GM19324 (cell line): ENCODE measurements at regions not wholly inside any gene's neighbourhood (a gene's known extent, or its start where the extent isn't known, plus 50 kb on each side); places are given as distances from the start of the nearest gene placed in this dataset.
"Not testable (repeated sequence)": the region's sequence is repeated elsewhere in the genome, so short reads cannot be mapped to it uniquely, and the experiment has no call there.

ENCODE experiments used
- ATAC-seq: cut with Tn5 transposase; IDR thresholded peaks from one replicate; pipeline ENCODE4 v1.9.1; 2021; ENCODE audit warnings: mild to moderate bottlenecking, moderate library complexity; ENCODE audit not compliant: unreplicated experiment, low FRiP score

- ATAC-seq: no peak
Measured at GRCh38 chr22:47504962-47505361, 742.5 kb downstream of the TBC1D22A start.

- ATAC-seq: no peak
Measured at GRCh38 chr22:47498969-47499495, 736.6 kb downstream of the TBC1D22A start.

GRCh38 chr22:47497666-47498065, 735.2 kb downstream of the TBC1D22A start:
- ATAC-seq: no peak

DNA sequence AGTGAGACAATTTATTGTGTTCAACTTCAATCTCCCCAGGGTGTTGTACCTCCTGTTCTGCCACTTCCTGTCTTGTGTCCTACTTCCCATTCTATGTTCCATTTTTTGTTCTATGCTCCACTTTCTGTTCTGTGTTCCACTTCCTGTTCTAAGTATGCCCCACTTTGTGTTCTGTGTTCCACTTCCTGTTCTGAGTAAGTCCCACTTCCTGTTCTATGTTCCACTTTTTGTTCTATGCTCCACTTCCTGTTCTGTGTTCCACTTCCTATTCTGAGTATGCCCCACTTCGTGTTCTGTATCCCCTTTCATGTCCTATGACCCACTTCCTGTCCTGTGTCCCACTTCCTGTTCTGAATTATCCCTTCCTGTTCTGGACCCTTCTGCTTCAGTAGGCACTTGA, 732.7 kb downstream of the TBC1D22A start:
- no peak for ATAC-seq

- ATAC-seq: not testable (repeated sequence)
Measured at GRCh38 chr22:47488131-47488530, 725.7 kb downstream of the TBC1D22A start.

DNA sequence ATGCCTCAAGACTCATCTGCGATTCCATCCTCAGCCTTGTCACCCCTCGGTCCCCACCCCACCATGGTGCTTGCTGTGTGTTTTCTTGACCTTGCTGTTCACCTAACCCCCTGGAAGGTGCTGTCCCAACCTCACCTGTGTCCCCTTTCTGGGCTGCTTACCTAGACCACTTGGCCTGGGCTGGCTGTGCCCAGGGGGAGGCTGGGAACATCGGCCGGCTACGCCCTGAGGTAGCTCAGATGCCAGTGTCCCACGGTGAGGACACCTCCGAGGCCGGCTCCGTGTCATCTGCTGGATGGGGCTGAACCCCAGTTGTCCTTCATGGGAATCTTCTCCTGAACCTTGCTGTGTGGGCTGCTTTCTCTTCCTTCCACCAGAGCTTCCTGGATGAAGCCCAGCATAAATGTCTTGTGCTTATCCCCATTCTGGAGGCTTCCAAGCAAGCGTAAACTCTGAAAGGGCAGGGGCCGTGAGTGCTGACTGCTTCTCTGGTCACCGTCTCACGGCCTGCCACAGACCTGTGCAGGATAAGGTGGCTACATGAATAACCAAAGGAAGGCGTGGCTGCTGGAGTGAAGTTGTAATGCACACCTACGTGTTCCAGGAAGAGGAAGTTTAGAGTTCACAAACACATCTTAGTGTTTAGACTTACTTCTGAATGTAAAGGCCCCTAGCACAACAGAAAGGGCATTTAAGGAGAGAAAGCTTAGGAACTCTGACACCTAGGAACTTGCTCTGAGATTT, 724.3 kb downstream of the TBC1D22A start:
- ATAC-seq: no peak

DNA sequence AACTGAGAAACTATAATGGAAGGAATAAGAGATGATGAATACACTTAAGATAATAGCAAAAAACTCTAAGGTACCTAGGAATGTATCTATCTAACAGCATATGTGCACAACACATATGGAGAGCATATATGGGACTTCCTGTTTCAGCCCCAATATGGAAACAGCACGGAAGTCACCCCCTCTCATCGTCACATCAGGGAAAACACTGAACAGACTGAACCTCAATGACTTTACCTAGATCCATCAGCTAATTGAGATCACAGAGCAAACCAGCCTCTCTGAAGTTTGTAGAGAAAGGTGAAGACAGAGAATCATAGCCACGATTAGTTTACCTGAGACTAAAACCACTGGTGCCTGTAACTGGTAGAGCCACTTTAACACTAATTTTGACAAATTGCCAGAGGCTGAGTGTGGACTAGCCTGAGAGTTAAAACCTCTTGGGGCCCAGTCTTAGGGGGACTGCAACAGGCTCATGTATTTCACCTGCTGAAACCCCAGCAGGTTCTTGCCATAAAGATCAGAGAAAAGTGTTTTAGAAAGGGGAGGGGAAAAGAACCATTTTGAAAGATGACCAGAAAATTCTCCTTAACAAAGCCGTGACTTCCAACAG, 722.6 kb downstream of the TBC1D22A start:
- ATAC-seq: no peak

DNA sequence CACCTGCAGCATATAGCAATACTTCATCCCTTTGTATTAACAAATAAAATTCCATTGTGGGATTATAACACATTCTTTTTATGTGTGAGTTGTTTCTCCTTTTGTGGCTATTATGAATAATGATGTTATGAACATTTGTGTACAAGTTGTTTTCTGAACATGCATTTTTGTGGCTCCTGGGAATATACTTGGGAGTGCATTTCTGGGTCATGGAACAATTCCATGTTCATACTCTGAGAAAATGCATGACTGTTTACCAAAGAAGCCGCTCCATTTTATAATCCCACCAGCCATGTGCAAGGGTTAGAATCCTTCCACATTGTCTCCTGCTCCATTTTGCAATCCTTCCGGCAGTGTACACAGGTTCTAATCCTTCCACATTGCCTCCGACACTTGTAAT, 713.8 kb downstream of the TBC1D22A start:
- no peak for ATAC-seq

DNA sequence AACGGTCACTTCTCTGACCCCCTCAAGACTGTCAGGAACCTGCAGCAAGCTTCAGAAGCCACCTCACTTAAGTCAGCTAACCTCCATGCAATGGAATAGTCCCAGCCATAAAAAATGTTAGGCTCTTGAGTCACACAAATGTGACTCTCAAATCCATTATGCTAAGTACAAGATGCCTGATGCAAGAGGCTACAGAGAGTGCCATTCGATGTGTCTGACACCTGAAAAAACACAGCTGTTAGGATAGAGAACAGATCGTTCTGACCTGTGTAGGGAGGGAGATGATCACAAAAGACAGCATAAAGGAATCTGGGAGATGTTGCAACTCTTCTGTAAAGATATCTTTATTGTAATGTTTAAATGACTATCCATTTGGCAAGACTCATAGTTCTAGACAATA, 712.4 kb downstream of the TBC1D22A start:
- no peak for ATAC-seq

- ATAC-seq: no peak
Measured at GRCh38 chr22:47474464-47474863, 712.0 kb downstream of the TBC1D22A start.

DNA sequence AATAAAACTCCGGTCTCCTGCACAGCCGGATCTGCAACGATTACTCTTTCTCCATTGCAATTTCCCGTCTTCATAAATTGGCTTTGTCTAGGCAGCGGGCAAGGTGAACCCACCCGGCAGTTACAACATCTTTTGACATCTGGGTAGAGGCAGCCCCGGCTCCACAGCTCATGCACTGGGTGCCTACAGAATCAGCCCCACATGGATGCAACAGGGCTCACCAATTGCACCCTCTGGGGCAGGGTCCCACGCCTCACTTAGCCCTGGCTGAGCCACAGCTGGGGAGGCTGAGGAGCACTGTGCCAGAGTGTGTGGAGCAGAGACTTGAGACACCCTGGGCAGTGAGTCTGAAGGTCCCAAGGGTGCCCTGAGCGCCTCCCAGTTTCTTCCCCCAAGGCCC, 710.2 kb downstream of the TBC1D22A start:
- ATAC-seq: no peak

DNA sequence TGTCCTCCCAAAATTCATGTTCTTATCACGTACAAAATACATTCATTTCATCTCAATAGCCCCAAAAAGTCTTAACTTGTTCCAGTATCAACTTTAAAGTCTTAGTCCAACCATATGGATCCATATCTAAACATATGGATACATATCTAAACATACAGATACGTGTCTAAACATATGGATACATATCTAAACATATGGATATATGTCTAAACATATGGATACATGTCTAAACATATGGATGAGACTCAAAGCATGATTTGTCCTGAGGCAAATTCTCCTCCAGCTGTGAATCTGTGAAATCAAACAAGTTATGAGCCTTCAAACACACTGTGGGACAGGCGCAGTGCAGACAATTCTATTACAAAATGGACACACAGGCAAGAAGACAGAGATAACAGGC, 709.0 kb downstream of the TBC1D22A start:
- no peak for ATAC-seq

- ATAC-seq: no peak
Measured at GRCh38 chr22:47465809-47466208, 703.4 kb downstream of the TBC1D22A start.

DNA sequence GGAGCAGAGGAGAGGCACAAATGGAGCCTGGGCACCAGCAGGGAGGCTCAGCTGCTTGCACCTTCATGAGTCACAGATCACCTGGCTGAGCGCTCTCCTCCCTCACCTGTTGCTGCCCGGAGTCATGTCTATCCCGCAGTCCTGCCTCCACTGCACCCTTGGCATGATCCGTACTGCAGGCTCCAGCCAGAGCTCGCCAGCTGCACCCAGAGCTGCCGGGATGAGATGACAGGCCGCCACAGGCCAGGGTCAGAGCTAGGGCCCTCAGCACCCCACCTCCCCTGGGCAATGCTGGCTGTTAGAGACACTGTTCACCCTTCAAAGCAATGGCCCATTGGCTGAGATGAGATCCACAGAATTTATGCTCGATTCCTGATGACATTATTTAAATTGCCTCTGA, 702.8 kb downstream of the TBC1D22A start:
- no peak for ATAC-seq

- ATAC-seq: no peak
Measured at GRCh38 chr22:47463220-47463619, 700.8 kb downstream of the TBC1D22A start.

DNA sequence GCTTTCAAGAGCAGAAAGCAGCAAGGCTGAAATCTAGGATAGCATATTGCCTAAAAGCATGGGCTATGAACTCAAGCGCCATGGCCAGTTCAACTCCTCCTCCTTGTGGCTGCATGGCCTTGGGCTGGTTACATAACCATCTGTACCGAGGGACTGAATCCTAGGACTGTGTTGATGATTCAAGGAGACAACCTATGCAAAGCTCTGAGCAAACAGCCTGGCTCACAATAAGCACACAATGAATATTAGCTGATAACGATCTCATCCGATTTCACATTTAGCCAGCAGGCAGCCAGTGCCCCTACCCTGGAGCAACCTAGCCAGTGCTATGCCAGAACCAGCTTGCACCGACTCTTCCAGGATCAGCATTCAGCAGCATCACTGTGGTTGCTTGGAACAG, 698.4 kb downstream of the TBC1D22A start:
- ATAC-seq: no peak

- ATAC-seq: no peak
Measured at GRCh38 chr22:47460176-47460575, 697.7 kb downstream of the TBC1D22A start.

DNA sequence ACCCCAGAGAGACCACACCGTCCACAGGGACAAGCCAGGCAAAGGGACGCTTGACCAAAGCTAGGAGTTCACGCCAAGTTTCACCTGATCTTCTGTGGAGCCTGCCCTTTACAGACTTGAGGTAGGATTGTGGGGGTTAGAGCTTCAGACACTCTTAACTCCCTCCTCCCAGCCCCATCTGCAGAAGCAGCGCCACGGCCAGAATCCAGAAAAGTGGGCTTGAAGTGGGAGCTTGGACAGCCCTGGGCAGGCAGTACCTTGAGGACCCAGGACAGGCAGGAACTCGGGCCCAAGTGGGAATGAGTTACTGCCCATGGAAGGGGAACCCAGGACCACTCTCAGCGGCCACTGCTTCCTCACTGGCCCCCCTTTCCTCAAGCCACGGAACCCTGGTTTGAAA, 695.9 kb downstream of the TBC1D22A start:
- no peak for ATAC-seq

GRCh38 chr22:47457509-47458300, 695.3 kb downstream of the TBC1D22A start:
- ATAC-seq: no peak

DNA sequence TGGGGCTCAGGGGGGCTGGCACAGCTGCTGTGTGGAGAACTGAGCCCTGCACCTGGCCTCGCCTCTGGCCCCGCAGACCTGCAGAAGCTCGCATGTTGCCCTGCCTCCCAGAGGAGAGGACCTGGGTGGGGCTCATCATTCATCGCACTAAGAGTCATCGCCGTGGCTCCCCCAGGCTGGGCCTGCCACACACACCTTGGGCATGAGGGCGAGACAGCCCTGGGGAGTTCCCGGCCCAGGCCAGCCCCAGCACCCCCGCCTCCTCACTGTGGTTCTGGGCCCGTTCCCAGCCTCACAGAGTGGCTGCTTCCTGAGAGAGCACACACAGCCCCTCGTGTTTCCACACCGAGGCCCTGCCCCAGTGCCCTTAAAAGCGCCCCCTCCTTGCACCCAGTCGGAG, 694.6 kb downstream of the TBC1D22A start:
- no peak for ATAC-seq

DNA sequence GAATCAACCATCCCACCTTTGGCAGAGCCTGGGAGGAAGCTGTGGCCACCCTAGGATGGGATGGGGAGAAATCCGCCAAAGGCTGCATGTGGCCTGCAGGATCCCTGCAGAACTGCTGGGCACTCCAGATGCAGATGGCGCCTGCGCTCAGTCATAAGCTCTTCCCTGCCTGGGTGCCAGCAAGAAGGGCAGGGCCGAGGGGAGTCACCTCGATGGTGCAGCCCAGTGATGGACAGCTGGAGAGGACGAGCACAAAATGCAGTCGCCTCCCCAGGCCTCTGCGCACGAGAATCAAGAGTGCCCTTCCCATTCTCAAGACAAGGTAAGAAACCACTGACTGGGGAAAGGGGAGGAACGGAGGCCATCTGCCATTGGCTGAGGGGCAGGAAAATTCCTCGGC, 693.6 kb downstream of the TBC1D22A start:
- no peak for ATAC-seq
